Fibroblast of gingiva (primary cell): ENCODE measurements at regions not wholly inside any gene's neighbourhood (a gene's known extent, or its start where the extent isn't known, plus 50 kb on each side); places are given as distances from the start of the nearest gene placed in this dataset.
"Not testable (repeated sequence)": the region's sequence is repeated elsewhere in the genome, so short reads cannot be mapped to it uniquely, and the experiment has no call there.

Source experiments
- DNase-seq: peaks from one replicate; pipeline ENCODE4 v3.0.0-alpha.2; 2011; ENCODE audit warnings: low read depth

DNA sequence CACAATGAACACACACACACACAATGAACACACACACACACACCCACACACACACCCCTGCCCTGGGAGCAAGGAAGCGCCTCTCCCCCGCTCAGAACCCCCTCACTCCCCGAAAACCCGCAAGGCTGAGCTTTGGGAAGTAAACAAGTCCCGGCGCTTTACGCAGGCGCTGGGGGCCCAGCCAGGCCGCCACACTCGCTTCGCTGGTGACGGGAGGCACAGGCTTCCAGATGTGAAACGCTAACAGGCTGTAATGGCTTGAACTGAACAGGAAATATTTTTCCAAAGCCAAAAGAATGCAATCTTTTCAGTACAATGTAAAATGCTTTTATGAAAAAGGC, 122.7 kb upstream of the IGF1R start:
- DNase-seq, result peak; percentile 51

DNA sequence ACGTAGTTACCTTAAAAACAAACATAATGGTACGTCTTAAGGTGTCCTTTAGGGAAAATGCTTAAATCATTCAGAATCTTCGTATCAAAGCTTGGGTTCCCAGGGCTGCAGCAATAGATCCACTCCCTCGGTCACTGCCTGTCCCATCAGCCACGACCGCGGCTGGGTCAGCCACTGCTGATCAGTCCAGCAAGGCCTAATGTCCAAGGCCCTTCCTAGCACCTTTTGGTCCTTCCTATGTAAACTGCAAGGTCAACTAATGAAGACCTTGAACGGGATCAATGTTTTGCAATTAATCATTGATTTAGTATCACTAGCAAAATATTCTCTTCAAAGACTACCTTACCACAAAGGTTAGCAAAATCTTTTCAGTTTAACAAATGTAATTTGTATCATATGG, 122.2 kb upstream of the IGF1R start:
- no peak for DNase-seq

- DNase-seq, result no peak
Observed at GRCh38 chr15:98528046-98528725, 120.2 kb upstream of the IGF1R start.

GRCh38 chr15:98529205-98530145, 118.9 kb upstream of the IGF1R start:
- no peak for DNase-seq

GRCh38 chr15:98530570-98530969, 117.8 kb upstream of the IGF1R start:
- DNase-seq, result no peak

- DNase-seq, result no peak
Observed at GRCh38 chr15:98532063-98532462, 116.3 kb upstream of the IGF1R start.

DNA sequence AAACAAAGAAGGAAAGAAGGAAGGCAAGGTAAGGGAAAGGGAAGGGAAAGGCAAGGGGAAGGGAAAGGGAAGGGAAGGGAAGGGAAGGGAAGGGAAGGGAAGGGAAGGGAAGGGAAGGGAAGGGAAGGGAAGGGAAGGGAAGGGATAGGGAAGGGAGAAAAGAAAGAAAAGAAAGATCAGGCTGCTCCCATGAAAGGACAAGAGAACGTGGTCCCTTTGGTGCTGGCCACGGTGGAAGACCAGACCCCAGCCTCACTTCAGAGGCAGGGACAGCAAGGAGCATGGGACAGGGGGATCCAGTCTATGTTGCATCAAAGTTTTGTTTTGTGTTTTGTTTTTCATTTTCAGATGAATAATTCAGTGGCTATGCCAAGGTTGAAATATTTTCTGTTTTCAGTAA, 111.4 kb upstream of the IGF1R start:
- no peak for DNase-seq

GRCh38 chr15:98537516-98538060, 110.8 kb upstream of the IGF1R start:
- DNase-seq, result no peak

- DNase-seq, result peak; percentile 82
Observed at GRCh38 chr15:98541519-98541918, 106.8 kb upstream of the IGF1R start.

- DNase-seq, result no peak
Observed at GRCh38 chr15:98543237-98543636, 105.1 kb upstream of the IGF1R start.

GRCh38 chr15:98546329-98546728, 102.0 kb upstream of the IGF1R start:
- DNase-seq, result no peak

GRCh38 chr15:98547275-98547674, 101.1 kb upstream of the IGF1R start:
- no peak for DNase-seq

- peak; percentile 50 for DNase-seq
Observed at GRCh38 chr15:98547741-98548138, 100.6 kb upstream of the IGF1R start.

GRCh38 chr15:98548139-98548971, 100.0 kb upstream of the IGF1R start:
- DNase-seq, result peak; percentile 79

DNA sequence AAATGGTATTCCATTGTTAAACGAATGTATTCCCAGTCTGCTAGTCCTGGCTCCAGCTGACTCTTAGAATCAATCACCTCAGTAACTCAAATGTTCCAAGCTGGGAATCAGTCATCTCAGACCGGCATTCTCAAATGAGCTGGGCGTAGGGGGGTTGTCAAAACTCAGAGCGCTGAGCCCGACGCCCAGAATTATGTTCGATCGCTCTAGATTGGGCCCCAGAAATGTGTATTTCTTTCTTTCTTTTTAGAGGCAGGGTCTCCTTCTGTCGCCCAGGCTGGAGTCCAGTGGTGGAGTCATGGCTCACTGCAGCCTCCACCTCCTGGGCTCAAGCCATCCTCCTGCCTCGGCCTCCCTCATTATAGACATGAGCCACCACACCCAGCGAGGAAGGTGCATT, 99.3 kb upstream of the IGF1R start:
- no peak for DNase-seq

DNA sequence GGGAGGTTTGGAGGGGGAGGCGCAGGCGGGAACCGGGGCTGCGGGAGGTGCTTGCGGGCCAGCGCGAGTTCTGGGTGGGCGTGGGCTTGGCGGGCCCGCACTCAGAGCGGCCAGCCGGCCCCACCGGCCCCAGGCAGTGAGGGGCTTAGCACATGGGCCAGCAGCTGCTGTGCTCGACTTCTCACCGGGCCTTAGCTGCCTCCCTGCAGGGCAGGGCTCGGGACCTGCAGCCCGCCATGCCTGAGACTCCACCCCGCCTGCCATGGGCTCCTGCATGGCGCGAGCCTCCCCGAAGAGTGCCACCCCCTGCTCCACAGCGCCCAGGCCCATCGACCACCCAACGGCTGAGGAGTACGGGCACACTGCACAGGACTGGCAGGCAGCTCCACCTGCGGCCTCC, 98.6 kb upstream of the IGF1R start:
- DNase-seq, result no peak

GRCh38 chr15:98550363-98550762, 98.0 kb upstream of the IGF1R start:
- DNase-seq, result not testable (repeated sequence)

- DNase-seq, result no peak
Observed at GRCh38 chr15:98551936-98552562, 96.3 kb upstream of the IGF1R start.

DNA sequence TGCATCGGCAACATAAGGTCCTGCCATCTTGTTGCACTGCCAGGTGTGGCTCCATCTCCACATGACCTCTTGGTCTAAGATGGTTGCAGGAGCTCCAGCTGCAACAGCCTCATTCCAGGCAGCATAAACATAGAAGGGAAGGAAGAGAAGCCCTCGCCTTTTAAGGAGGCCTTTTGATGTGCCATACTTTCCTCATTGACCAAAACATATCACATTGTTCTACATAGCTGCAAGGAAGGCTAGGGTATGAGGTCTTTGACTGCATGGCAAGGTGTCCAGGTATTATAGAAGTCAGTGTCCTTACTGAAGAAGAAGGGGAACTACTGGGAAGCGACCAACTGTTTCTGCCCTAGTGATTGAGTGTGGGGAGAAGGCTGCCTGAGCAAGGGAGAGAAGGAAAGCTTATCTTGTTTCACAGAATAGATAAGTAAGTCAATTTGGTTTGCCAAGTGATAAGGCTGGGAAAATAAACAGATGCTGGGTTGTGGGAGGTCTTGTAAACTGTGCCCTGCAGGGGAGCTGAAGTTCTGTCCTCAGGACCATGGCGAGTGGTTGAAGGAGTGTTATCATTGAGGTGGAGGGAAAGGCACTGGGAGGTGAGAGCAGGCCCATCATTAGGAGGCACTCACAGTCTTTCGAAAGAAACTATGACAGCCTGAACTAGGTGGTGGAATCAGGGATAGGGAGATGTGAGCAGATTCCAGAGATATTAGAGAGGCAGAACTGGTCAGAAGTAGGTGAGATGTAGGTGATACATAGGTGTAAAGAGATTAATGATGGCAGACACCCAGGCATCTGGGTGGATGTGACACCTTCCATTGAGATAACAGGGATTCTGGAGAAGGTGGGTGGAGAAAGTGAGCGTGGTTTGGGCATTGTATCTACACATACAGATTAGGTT, 93.8 kb upstream of the IGF1R start:
- DNase-seq, result no peak

- no peak for DNase-seq
Observed at GRCh38 chr15:98555173-98555515, 93.2 kb upstream of the IGF1R start.

GRCh38 chr15:98556321-98556720, 92.0 kb upstream of the IGF1R start:
- no peak for DNase-seq
